Fibroblast of lung (primary cell): ENCODE measurements at regions not wholly inside any gene's neighbourhood (a gene's known extent, or its start where the extent isn't known, plus 50 kb on each side); places are given as distances from the start of the nearest gene placed in this dataset.
A peak's percentile ranks its signal among the peaks of the same experiment; 100 is the strongest.

Experiments
- DNase-seq, 2 donors: peaks; one replicate each; pipeline versions ENCODE4 v3.0.0 to v3.0.0-alpha.2; 2010; ENCODE audit warnings: low read depth in 2 of 2
- H2AFZ ChIP-seq: 2 replicates; pipeline ENCODE4 v1.5.1; 2012; ENCODE audit warnings: low read length, control low read depth, inconsistent platforms
- H3K27ac ChIP-seq: 2 replicates; pipeline ENCODE4 v1.5.1; 2011; ENCODE audit warnings: low read length, control low read depth; ENCODE audit not compliant: insufficient read depth
- H3K27me3 ChIP-seq: 2 replicates; pipeline ENCODE4 v1.5.1; 2011; ENCODE audit warnings: mild to moderate bottlenecking, low read length; ENCODE audit not compliant: control insufficient read depth, insufficient read depth
- H3K36me3 ChIP-seq: 2 replicates; pipeline ENCODE4 v1.5.1; 2011; ENCODE audit warnings: low read length; ENCODE audit not compliant: control insufficient read depth, insufficient read depth
- H3K4me1 ChIP-seq: 2 replicates; pipeline ENCODE4 v1.5.1; 2011; ENCODE audit warnings: low read length; ENCODE audit not compliant: control insufficient read depth, insufficient read depth; ENCODE audit errors: extremely low read depth
- H3K4me2 ChIP-seq: 2 replicates; pipeline ENCODE4 v1.5.1; 2011; ENCODE audit warnings: low read length, control low read depth; ENCODE audit not compliant: insufficient read depth; ENCODE audit errors: extremely low read depth
- H3K4me3 ChIP-seq, 4 experiments: fragments of 200-600 bp in 1 of 4; sonication (generic) in 1 of 4; replicated peaks in 1 of 4; 2 replicates each; pipeline ENCODE4 v1.5.1; 2011 to 2016; ENCODE audit warnings: low read length in 4 of 4, low read depth in 3 of 4, mild to moderate bottlenecking in 3 of 4, control low read depth in 2 of 4, inconsistent platforms in 1 of 4, mixed read lengths in 1 of 4; ENCODE audit not compliant: insufficient read depth in 1 of 4; ENCODE audit errors: control extremely low read depth in 1 of 4
- H3K79me2 ChIP-seq: 2 replicates; pipeline ENCODE4 v1.5.1; 2012; ENCODE audit warnings: mild to moderate bottlenecking, low read length, inconsistent platforms; ENCODE audit not compliant: control insufficient read depth, insufficient read depth
- H3K9ac ChIP-seq: 2 replicates; pipeline ENCODE4 v1.5.1; 2011; ENCODE audit warnings: mild to moderate bottlenecking, low read length, control low read depth; ENCODE audit not compliant: insufficient read depth
- H3K9me3 ChIP-seq: 2 replicates; pipeline ENCODE4 v1.5.1; 2012; ENCODE audit warnings: low read depth, low read length; ENCODE audit not compliant: control insufficient read depth, insufficient read depth
- H4K20me1 ChIP-seq: 2 replicates; pipeline ENCODE4 v1.5.1; 2011; ENCODE audit warnings: low read length; ENCODE audit not compliant: control insufficient read depth, insufficient read depth; ENCODE audit errors: extremely low read depth
- EZH2 ChIP-seq: IDR thresholded peaks from 2 replicates; pipeline ENCODE4 v1.5.1; 2012; ENCODE audit warnings: low read length, control low read depth, mild to moderate bottlenecking; ENCODE audit errors: missing control alignments
- TF ChIP-seq, protein P1 (sequence below), 2 donors: IDR thresholded peaks in 1 of 2; conservative IDR thresholded peaks in 1 of 2; 1 replicate in 1 of 2; 2 replicates in 1 of 2; pipeline ENCODE4 v1.5.1; 2011 to 2012; ENCODE audit warnings: low read length in 2 of 2, control low read depth in 1 of 2, inconsistent platforms in 1 of 2, low read depth in 1 of 2, mild to moderate bottlenecking in 1 of 2

DNA sequence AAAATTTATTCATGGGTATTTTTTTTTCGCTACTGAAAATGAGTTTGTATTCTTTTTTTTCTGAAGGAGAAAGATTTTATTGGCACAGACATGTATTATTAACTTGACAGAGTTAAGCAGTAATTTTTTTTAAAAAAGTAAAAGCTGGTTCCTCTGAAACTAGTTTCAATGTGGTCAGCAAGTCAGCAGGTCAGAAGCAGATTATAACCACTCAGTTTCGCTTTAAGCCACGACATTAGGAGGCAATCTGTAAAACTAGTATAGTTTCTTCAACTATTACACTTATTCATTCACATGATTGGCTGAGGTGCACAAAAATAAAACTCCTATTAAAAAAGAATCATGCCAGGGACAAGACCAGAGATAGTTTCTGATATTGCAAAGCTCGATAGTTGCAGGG, 714.2 kb upstream of the PCDH7 start:
- Histone ChIP-seq H4K20me1 (no peaks in the 10 kb centered on the region), H3K4me1 (no peaks in the 10 kb centered on the region), H3K27ac (no peak overlapping the region), H2AFZ (no peak overlapping the region), H3K27me3 (no peaks in the 10 kb centered on the region), H3K36me3 (no peaks in the 10 kb centered on the region), H3K79me2 (no peaks in the 10 kb centered on the region), H3K9me3 (no peaks in the 10 kb centered on the region), H3K9ac (no peak overlapping the region), H3K4me2 (no peak overlapping the region), H3K4me3 (no peak overlapping the region)
- no peak for TF ChIP-seq EZH2
- TF ChIP-seq, protein P1, sequence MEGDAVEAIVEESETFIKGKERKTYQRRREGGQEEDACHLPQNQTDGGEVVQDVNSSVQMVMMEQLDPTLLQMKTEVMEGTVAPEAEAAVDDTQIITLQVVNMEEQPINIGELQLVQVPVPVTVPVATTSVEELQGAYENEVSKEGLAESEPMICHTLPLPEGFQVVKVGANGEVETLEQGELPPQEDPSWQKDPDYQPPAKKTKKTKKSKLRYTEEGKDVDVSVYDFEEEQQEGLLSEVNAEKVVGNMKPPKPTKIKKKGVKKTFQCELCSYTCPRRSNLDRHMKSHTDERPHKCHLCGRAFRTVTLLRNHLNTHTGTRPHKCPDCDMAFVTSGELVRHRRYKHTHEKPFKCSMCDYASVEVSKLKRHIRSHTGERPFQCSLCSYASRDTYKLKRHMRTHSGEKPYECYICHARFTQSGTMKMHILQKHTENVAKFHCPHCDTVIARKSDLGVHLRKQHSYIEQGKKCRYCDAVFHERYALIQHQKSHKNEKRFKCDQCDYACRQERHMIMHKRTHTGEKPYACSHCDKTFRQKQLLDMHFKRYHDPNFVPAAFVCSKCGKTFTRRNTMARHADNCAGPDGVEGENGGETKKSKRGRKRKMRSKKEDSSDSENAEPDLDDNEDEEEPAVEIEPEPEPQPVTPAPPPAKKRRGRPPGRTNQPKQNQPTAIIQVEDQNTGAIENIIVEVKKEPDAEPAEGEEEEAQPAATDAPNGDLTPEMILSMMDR (conservative IDR thresholded peaks at IDR 0.05 in 1 of 2, IDR thresholded peaks at IDR 0.05 in 1 of 2; ENCODE audit: low read depth in 1 of 2, low read length in 2 of 2), result no peak
- DNase-seq, result no peak

- no peaks in the 10 kb centered on the region for H3K36me3 ChIP-seq
- TF ChIP-seq, protein P1 (conservative IDR thresholded peaks at IDR 0.05 in 1 of 2, IDR thresholded peaks at IDR 0.05 in 1 of 2; ENCODE audit: low read depth in 1 of 2, low read length in 2 of 2), result no peak
- TF ChIP-seq EZH2, result no peak
- no peak overlapping the region for H3K9ac ChIP-seq
- no peak for DNase-seq
- no peaks in the 10 kb centered on the region for H3K27me3 ChIP-seq
- no peaks in the 10 kb centered on the region for H3K79me2 ChIP-seq
- no peaks in the 10 kb centered on the region for H4K20me1 ChIP-seq
- no peak overlapping the region for H3K27ac ChIP-seq
- no peak overlapping the region for H2AFZ ChIP-seq
- H3K9me3 ChIP-seq, result no peaks in the 10 kb centered on the region
- no peak overlapping the region for H3K4me2 ChIP-seq
- no peak overlapping the region for H3K4me3 ChIP-seq
- no peaks in the 10 kb centered on the region for H3K4me1 ChIP-seq
Observed at GRCh38 chr4:30024526-30024925, 695.6 kb upstream of the PCDH7 start.

DNA sequence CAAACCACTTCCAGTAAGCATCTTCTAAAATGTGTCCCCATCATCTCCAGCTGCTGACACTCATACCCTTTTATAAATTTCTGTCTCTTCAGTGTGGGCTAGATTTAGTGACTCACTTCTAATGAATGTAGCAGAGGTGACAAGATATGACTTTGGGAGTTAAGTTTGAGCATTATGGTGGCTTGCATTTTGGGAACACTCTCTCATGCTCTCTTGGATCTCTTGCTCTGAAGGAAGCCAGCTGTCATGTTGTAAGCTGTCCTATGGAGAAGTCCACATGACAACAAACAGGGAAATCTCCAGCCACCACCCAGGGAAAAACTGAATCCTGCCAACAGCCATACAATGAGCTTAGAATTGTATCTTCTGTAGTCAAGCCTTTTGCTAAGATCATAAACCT, 691.3 kb upstream of the PCDH7 start:
- no peak overlapping the region for H3K9ac ChIP-seq
- H3K36me3 ChIP-seq, result no peaks in the 10 kb centered on the region
- TF ChIP-seq, protein P1 (conservative IDR thresholded peaks at IDR 0.05 in 1 of 2, IDR thresholded peaks at IDR 0.05 in 1 of 2; ENCODE audit: low read depth in 1 of 2, low read length in 2 of 2), result no peak
- no peak for TF ChIP-seq EZH2
- H3K79me2 ChIP-seq, result no peaks in the 10 kb centered on the region
- no peaks in the 10 kb centered on the region for H3K9me3 ChIP-seq
- no peaks in the 10 kb centered on the region for H4K20me1 ChIP-seq
- H3K4me1 ChIP-seq, result no peaks in the 10 kb centered on the region
- peak in 1 of 2 donors; percentile 26 for DNase-seq
- H3K4me3 ChIP-seq, result no peak overlapping the region
- no peak overlapping the region for H3K4me2 ChIP-seq
- H2AFZ ChIP-seq, result no peak overlapping the region
- H3K27me3 ChIP-seq, result no peaks in the 10 kb centered on the region
- H3K27ac ChIP-seq, result no peak overlapping the region
